ENCODE measurements at regions not wholly inside any gene's neighbourhood (a gene's known extent, or its start where the extent isn't known, plus 50 kb on each side); places are given as distances from the start of the nearest gene placed in this dataset.
A peak's percentile ranks its signal among the peaks of the same experiment; 100 is the strongest.

- ATAC-seq, result peak; percentile 55
- TF ChIP-seq ISL1 (CRISPR knock-in tag; IDR thresholded peaks at IDR 0.05) (peak; percentile 76), GLIS3 (CRISPR knock-in tag; IDR thresholded peaks at IDR 0.05) (no peak)
Observed at GRCh38 chr18:61653823-61654551, 238.8 kb downstream of the RNF152 start.

- ATAC-seq, result no peak
- TF ChIP-seq GLIS3 (CRISPR knock-in tag; IDR thresholded peaks at IDR 0.05), result no peak
- TF ChIP-seq, protein P1, sequence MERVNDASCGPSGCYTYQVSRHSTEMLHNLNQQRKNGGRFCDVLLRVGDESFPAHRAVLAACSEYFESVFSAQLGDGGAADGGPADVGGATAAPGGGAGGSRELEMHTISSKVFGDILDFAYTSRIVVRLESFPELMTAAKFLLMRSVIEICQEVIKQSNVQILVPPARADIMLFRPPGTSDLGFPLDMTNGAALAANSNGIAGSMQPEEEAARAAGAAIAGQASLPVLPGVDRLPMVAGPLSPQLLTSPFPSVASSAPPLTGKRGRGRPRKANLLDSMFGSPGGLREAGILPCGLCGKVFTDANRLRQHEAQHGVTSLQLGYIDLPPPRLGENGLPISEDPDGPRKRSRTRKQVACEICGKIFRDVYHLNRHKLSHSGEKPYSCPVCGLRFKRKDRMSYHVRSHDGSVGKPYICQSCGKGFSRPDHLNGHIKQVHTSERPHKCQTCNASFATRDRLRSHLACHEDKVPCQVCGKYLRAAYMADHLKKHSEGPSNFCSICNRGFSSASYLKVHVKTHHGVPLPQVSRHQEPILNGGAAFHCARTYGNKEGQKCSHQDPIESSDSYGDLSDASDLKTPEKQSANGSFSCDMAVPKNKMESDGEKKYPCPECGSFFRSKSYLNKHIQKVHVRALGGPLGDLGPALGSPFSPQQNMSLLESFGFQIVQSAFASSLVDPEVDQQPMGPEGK (CRISPR knock-in tag; IDR thresholded peaks at IDR 0.05; ENCODE audit: borderline replicate concordance), result no peak
- no peak for TF ChIP-seq SNAI2 (CRISPR knock-in tag; IDR thresholded peaks at IDR 0.05)
- TF ChIP-seq ARNTL (CRISPR knock-in tag; IDR thresholded peaks at IDR 0.05; ENCODE audit: borderline replicate concordance, low read depth), result no peak
- no peak for TF ChIP-seq RARB (CRISPR knock-in tag; IDR thresholded peaks at IDR 0.05)
- TF ChIP-seq ZNF8 (CRISPR knock-in tag; IDR thresholded peaks at IDR 0.05), result no peak
- TF ChIP-seq ESRRG (CRISPR knock-in tag; IDR thresholded peaks at IDR 0.05), result no peak
- TF ChIP-seq, protein P2, sequence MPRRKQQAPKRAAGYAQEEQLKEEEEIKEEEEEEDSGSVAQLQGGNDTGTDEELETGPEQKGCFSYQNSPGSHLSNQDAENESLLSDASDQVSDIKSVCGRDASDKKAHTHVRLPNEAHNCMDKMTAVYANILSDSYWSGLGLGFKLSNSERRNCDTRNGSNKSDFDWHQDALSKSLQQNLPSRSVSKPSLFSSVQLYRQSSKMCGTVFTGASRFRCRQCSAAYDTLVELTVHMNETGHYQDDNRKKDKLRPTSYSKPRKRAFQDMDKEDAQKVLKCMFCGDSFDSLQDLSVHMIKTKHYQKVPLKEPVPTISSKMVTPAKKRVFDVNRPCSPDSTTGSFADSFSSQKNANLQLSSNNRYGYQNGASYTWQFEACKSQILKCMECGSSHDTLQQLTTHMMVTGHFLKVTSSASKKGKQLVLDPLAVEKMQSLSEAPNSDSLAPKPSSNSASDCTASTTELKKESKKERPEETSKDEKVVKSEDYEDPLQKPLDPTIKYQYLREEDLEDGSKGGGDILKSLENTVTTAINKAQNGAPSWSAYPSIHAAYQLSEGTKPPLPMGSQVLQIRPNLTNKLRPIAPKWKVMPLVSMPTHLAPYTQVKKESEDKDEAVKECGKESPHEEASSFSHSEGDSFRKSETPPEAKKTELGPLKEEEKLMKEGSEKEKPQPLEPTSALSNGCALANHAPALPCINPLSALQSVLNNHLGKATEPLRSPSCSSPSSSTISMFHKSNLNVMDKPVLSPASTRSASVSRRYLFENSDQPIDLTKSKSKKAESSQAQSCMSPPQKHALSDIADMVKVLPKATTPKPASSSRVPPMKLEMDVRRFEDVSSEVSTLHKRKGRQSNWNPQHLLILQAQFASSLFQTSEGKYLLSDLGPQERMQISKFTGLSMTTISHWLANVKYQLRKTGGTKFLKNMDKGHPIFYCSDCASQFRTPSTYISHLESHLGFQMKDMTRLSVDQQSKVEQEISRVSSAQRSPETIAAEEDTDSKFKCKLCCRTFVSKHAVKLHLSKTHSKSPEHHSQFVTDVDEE (CRISPR knock-in tag; IDR thresholded peaks at IDR 0.05), result no peak
- TF ChIP-seq BACH2 (CRISPR knock-in tag; IDR thresholded peaks at IDR 0.05; ENCODE audit: borderline replicate concordance), result no peak
- TF ChIP-seq, protein P3, sequence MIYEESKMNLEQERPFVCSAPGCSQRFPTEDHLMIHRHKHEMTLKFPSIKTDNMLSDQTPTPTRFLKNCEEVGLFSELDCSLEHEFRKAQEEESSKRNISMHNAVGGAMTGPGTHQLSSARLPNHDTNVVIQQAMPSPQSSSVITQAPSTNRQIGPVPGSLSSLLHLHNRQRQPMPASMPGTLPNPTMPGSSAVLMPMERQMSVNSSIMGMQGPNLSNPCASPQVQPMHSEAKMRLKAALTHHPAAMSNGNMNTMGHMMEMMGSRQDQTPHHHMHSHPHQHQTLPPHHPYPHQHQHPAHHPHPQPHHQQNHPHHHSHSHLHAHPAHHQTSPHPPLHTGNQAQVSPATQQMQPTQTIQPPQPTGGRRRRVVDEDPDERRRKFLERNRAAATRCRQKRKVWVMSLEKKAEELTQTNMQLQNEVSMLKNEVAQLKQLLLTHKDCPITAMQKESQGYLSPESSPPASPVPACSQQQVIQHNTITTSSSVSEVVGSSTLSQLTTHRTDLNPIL (CRISPR knock-in tag; IDR thresholded peaks at IDR 0.05; ENCODE audit: low read depth), result no peak
- TF ChIP-seq ISL1 (CRISPR knock-in tag; IDR thresholded peaks at IDR 0.05), result no peak
- TF ChIP-seq, protein P4, sequence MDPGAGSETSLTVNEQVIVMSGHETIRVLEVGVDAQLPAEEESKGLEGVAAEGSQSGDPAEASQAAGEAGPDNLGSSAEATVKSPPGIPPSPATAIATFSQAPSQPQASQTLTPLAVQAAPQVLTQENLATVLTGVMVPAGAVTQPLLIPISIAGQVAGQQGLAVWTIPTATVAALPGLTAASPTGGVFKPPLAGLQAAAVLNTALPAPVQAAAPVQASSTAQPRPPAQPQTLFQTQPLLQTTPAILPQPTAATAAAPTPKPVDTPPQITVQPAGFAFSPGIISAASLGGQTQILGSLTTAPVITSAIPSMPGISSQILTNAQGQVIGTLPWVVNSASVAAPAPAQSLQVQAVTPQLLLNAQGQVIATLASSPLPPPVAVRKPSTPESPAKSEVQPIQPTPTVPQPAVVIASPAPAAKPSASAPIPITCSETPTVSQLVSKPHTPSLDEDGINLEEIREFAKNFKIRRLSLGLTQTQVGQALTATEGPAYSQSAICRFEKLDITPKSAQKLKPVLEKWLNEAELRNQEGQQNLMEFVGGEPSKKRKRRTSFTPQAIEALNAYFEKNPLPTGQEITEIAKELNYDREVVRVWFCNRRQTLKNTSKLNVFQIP (CRISPR knock-in tag; IDR thresholded peaks at IDR 0.05; ENCODE audit: borderline replicate concordance, low read depth), result no peak
- TF ChIP-seq ZNF70 (CRISPR knock-in tag; IDR thresholded peaks at IDR 0.05), result no peak
- no peak for TF ChIP-seq CSRNP3 (CRISPR knock-in tag; IDR thresholded peaks at IDR 0.05)
Observed at GRCh38 chr18:61651880-61652268, 240.9 kb downstream of the RNF152 start.

DNA sequence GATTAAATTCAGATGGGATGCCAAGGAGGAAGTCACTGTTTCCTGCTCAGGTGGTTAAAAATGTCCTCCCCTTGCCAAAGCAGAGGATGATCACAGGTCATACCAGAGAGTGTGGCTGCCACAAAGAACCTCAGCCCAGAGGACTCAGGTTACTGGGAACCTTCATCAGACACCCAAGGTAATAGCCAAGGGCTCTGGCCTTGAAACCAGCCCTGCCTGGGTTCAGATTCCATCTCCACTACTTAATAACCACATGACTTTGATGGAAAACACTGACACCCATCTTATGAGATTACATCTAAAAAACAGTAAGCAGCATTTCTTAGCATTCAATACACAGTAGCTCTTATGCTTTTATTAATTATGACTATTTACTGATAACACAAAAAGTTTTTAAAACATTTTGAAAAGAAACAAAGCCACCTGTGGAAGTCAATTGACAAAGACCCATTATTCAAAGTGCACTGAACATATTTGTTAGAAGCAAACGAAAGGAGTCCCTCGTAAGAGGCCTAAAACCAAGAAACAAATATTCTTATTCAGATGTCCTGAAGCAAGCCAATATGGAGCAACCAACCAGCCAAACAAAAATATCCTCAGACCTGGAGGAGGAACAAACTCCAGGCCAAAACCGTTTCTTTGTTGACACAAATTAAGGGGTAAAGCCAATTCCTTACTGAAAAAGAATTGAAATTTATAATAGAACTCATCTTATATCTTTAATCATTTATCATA is 241.5 kb downstream of the RNF152 start:
- ATAC-seq, result no peak
- TF ChIP-seq GLIS3 (CRISPR knock-in tag; IDR thresholded peaks at IDR 0.05) (no peak), ARNTL (CRISPR knock-in tag; IDR thresholded peaks at IDR 0.05; ENCODE audit: borderline replicate concordance, low read depth) (no peak), ZFP3 (CRISPR knock-in tag; IDR thresholded peaks at IDR 0.05) (no peak), ZC3H10 (CRISPR knock-in tag; IDR thresholded peaks at IDR 0.05) (no peak), PPARA (CRISPR knock-in tag; IDR thresholded peaks at IDR 0.05; ENCODE audit: borderline replicate concordance) (no peak), BACH2 (CRISPR knock-in tag; IDR thresholded peaks at IDR 0.05; ENCODE audit: borderline replicate concordance) (no peak), RARB (CRISPR knock-in tag; IDR thresholded peaks at IDR 0.05) (no peak), SNAI2 (CRISPR knock-in tag; IDR thresholded peaks at IDR 0.05) (no peak), ZNF565 (CRISPR knock-in tag; conservative IDR thresholded peaks at IDR 0.05; ENCODE audit: low read depth) (no peak), CSDC2 (CRISPR knock-in tag; IDR thresholded peaks at IDR 0.05) (no peak), ISL1 (CRISPR knock-in tag; IDR thresholded peaks at IDR 0.05) (no peak), OSR1 (CRISPR knock-in tag; IDR thresholded peaks at IDR 0.05) (no peak)
- TF ChIP-seq, protein P1 (CRISPR knock-in tag; IDR thresholded peaks at IDR 0.05; ENCODE audit: borderline replicate concordance), result no peak
- TF ChIP-seq, protein P3 (CRISPR knock-in tag; IDR thresholded peaks at IDR 0.05; ENCODE audit: low read depth), result no peak
- TF ChIP-seq, protein P4 (CRISPR knock-in tag; IDR thresholded peaks at IDR 0.05; ENCODE audit: borderline replicate concordance, low read depth), result no peak
